AG04450 (cell line): ENCODE measurements at regions not wholly inside any gene's neighbourhood (a gene's known extent, or its start where the extent isn't known, plus 50 kb on each side); places are given as distances from the start of the nearest gene placed in this dataset.

Experiments used
- CTCF ChIA-PET: fragments of 300-600, 350-600 bp; formaldehyde crosslinking; extraction: SDS; loops from one replicate; lab custom pipeline; 2022; ENCODE audit warnings: antibody characterized with exemption, inconsistent platforms; lab: Charles Lee
- POLR2A ChIA-PET: fragments of 350-600 bp; formaldehyde crosslinking; extraction: SDS; loops from one replicate; lab custom pipeline; 2021; ENCODE audit warnings: antibody characterized with exemption, inconsistent platforms; lab: Yijun Ruan, JAX
- DNase-seq: peaks from one replicate; pipeline ENCODE4 v3.0.0-alpha.2; 2011; ENCODE audit warnings: low read depth, low spot score
- H3K27ac ChIP-seq: one replicate; pipeline ENCODE4 v1.5.1; 2012; ENCODE audit warnings: low read depth, low read length, control low read depth
- H3K27me3 ChIP-seq: one replicate; pipeline ENCODE4 v1.6.0; 2012; ENCODE audit warnings: low read length; ENCODE audit not compliant: control insufficient read depth, insufficient read depth
- H3K4me3 ChIP-seq: 2 replicates; pipeline ENCODE4 v1.5.1; 2011; ENCODE audit warnings: mild to moderate bottlenecking, low read depth, low read length, control low read depth
- H3K9me3 ChIP-seq: 2 replicates; pipeline ENCODE4 v1.5.1; 2012; ENCODE audit warnings: low read length; ENCODE audit not compliant: control insufficient read depth, insufficient read depth
- TF ChIP-seq, protein P1 (sequence below): IDR thresholded peaks from 2 replicates; pipeline ENCODE4 v1.5.1; 2011; ENCODE audit warnings: low read depth, low read length, control low read depth, inconsistent platforms

DNA sequence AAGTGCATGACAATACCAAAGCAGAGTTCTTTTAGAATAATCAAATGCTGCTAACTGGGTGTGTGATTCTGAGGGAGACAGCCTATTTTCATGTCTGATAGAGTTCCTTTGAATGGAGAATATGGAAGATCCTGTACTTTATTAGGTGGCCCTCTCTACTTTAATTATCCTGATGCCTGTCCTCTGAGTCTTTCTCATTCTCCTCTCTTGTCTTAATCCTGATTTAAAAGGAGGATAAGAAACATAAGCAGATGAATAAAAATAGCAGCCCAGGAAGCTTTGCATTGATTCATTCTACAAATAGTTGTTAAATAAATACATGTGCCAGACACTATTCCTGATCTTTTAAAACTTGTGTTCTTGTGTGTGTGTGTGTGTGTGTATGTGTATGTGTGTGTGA, 387.3 kb downstream of the SPRY1 start:
- ChIA-PET POLR2A (interaction anchor here (1.6 kb wide), 1 partner anchor 48 kb away, joined by 5 read pairs; no protein-coding TSS in a partner anchor), CTCF (no interaction called here)
- Histone ChIP-seq H3K9me3 (no peaks in the 10 kb centered on the region), H3K27me3 (no peaks in the 10 kb centered on the region), H3K4me3 (no peak overlapping the region), H3K27ac (no peak overlapping the region)
- DNase-seq, result no peak
- TF ChIP-seq, protein P1, sequence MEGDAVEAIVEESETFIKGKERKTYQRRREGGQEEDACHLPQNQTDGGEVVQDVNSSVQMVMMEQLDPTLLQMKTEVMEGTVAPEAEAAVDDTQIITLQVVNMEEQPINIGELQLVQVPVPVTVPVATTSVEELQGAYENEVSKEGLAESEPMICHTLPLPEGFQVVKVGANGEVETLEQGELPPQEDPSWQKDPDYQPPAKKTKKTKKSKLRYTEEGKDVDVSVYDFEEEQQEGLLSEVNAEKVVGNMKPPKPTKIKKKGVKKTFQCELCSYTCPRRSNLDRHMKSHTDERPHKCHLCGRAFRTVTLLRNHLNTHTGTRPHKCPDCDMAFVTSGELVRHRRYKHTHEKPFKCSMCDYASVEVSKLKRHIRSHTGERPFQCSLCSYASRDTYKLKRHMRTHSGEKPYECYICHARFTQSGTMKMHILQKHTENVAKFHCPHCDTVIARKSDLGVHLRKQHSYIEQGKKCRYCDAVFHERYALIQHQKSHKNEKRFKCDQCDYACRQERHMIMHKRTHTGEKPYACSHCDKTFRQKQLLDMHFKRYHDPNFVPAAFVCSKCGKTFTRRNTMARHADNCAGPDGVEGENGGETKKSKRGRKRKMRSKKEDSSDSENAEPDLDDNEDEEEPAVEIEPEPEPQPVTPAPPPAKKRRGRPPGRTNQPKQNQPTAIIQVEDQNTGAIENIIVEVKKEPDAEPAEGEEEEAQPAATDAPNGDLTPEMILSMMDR, result no peak

DNA sequence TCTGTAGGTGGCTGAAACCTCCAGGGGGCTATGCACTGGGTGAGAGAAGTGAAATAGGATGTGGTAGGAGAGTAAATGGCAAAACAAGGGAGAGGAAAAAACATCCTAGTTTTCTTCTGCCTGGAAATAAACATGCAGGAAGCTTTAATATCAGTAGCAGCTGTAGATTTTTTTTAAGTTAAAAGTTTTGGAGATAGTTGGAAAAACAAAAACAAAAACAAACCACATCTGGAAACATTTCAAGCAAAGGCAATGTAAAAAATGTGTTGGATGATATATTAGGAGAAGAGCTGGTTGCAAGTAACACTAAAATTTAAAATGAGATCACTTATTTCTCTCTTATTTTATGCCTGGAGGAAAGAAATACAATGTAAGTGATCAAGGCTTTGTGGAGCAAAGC, 388.0 kb downstream of the SPRY1 start:
- H3K27me3 ChIP-seq, result no peaks in the 10 kb centered on the region
- ChIA-PET POLR2A (interaction anchor here (1.6 kb wide), 1 partner anchor 48 kb away, joined by 5 read pairs; no protein-coding TSS in a partner anchor), CTCF (no interaction called here)
- no peaks in the 10 kb centered on the region for H3K9me3 ChIP-seq
- peak overlapping the region; percentile 4 for H3K27ac ChIP-seq
- no peak for DNase-seq
- H3K4me3 ChIP-seq, result no peak overlapping the region
- TF ChIP-seq, protein P1, result peak; percentile 26; the same call in 1 of the 2 replicates

DNA sequence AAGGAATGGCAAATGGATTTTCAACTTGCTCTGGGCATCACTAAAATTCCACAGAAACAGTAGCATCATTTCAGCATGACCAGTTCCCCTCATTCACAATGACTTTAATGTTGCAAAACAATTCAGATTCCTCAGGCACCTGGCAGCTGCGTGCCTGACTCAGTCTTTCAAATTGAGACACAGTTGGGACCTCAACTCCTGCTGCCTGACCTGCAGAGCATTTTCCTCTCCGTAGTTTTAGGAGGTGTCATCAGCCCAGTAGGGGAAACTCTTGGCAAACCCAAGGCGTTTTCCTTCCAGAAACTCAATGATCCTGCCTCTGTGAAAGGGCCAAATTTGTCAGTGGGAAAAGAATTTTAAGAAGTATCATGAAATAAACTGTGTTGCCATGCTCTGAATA, 388.9 kb downstream of the SPRY1 start:
- DNase-seq, result peak; percentile 78
- Histone ChIP-seq H3K9me3 (no peaks in the 10 kb centered on the region), H3K4me3 (no peak overlapping the region), H3K27me3 (no peaks in the 10 kb centered on the region), H3K27ac (peak overlapping the region; percentile 59)
- ChIA-PET POLR2A (no interaction called here), CTCF (no interaction called here)
- TF ChIP-seq, protein P1, result no peak

DNA sequence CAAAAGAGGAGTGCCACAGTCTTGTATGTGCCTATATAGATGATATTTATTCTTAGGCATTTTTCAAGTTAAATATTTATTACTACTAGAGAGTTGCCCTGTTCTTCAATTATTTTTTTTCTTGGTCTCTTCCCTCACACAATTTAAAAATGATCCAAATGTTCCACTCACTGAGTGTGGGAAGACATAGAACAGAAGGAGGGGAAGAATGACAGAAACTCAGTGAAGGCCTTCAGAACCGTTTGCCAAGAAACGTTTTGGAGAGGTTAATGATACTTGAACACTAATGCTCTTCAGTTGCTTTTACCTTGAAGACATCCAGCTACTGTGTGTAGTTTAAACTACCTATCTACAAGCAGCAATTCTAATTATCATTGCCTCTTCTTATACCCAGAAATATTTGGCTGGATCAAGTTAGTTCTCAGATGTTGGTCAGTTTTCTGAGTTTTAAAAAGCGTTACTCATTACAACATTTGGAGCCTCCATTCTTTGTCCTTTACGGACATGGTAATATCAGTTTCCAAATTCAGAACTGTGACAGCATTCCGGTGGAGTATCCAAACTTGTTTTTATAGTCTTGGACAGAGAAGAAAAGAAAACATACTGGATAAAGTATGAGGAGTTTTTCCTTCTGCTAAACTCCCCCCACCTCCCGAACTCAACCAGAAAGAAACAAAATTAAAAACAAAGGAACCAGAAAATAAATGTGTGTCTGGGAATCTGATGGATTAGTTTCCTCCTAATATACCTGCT, 389.7 kb downstream of the SPRY1 start:
- TF ChIP-seq, protein P1, result no peak
- H3K27me3 ChIP-seq, result no peaks in the 10 kb centered on the region
- CTCF ChIA-PET, result no interaction called here

DNA sequence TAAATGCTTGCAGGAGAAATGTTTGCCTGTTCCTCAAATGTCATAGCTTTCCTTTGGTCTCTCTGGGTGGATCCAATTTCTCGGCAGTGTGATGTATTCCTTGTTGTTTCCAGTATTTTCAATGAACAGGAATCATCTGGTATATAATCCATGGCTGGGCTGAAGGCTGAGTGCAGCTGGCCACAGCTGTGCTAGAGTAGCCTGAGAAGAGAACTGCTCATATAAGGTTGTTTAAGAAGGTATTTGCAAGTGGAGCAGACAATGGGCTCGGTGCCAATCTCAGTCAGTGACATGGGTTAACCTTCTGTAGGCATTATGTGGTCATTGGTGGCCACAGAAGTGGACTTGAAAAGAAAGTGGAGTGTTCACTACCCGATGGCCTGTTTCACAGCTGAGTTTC, 390.3 kb downstream of the SPRY1 start:
- POLR2A ChIA-PET, result interaction anchor here (1.4 kb wide), 1 partner anchor 46 kb away, joined by 4 read pairs; no protein-coding TSS in a partner anchor
- CTCF ChIA-PET, result no interaction called here
- Histone ChIP-seq H3K27ac (peak overlapping the region; percentile 12), H3K9me3 (no peaks in the 10 kb centered on the region), H3K4me3 (no peak overlapping the region), H3K27me3 (no peaks in the 10 kb centered on the region)
- DNase-seq, result peak; percentile 72
- TF ChIP-seq, protein P1, result no peak

More for the DNA sequence above, 389.7 kb downstream of the SPRY1 start:
- DNase-seq, result no peak
- Histone ChIP-seq H3K4me3 (no peak overlapping the region), H3K27ac (peak overlapping the region; percentile 12), H3K9me3 (no peaks in the 10 kb centered on the region)
- POLR2A ChIA-PET, result interaction anchor here (1.4 kb wide), 1 partner anchor 47 kb away, joined by 4 read pairs; no protein-coding TSS in a partner anchor
